ENCODE measurements at regions not wholly inside any gene's neighbourhood (a gene's known extent, or its start where the extent isn't known, plus 50 kb on each side); places are given as distances from the start of the nearest gene placed in this dataset.

DNA sequence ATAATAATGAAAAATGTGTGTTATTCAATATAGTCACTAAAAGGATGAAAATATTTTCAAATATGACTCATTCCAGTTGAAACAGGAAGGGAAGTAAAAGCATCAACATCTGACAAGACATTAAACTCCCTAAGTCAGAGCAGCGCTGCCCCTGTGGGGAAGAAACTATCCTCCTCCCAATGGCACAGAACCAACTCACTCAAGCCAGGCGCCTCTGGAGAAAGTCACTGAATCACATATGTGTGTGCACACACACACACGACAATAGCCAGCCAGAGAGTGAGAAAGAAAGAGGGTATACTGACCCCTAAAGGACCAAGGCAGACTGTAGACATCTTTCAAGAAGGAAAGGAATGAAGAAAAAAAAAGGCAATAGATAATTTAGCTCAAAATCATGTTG, 126.9 kb downstream of the SETD4 start:
- peak; percentile 87 to 95 (median 90) for DNase-seq

DNA sequence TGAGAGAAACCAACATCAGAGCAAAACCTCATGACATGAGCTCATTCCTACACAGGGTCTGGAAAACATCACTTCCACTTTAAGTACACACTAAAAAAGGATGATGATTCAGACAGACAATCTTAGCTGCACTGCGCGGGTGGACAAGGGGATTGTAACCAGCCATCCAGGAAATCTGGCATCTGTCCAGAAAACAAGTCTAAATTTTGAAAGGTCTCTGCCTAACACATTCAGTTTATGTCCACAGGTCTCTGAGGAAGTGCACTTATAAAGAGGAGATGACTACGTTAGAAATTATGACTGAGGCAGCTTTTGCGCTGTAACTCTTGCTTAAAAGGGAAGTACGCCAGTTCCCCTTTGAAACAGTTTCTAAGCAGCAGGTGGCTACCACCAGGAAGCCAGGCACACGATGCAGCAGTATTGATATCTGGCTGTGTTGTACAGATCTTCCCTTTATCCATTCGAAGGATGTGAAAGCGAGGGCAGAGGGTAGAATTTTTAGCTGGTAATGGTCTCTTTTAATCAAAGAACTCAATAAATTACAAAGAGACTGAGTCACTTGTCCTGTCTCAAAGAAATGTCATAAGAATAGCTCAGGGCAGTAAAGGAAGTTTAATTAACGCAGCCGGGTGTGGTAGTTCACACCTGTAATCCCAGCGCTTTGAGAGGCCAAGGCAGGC, 128.0 kb downstream of the SETD4 start:
- DNase-seq: peak; percentile 92 to 100 (median 98)

DNA sequence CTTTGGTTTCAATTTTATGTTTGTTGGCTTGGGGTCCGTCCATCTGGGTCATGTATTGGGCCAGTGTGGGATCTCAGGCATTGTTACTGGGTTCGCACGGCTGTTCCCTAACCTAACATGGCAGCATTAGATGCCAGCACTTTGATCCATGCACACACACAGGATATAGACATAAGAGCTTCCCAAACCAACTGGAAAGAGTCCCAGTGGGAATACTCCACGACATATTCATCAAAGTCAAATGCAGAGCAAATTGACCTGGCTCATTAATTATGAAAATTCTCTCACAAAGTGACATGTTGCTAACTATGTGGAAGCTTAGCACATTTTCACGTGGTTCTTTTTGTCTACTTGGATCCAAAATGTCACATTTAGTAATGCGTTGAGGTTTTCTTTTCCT, 130.4 kb downstream of the SETD4 start:
- no peak for DNase-seq

DNA sequence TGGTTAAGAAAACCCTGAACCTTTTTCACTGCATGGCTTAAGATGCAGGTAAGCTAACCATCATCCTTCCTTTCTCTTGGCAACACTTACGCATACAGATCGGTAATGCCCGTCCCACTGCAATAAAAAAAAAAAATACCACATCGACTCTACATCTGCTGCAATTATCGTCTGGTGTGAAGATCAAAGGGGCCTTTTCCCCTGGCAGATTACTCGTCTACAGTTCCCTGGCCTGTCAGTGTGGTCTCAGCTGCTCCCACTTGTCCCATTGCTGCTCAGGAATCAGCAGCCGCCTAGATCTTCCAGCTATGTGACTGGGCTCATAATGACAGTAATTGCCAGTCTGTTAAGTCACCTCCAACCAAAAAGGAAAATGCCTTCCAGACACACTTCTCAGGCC, 133.1 kb downstream of the SETD4 start:
- DNase-seq: no peak

DNA sequence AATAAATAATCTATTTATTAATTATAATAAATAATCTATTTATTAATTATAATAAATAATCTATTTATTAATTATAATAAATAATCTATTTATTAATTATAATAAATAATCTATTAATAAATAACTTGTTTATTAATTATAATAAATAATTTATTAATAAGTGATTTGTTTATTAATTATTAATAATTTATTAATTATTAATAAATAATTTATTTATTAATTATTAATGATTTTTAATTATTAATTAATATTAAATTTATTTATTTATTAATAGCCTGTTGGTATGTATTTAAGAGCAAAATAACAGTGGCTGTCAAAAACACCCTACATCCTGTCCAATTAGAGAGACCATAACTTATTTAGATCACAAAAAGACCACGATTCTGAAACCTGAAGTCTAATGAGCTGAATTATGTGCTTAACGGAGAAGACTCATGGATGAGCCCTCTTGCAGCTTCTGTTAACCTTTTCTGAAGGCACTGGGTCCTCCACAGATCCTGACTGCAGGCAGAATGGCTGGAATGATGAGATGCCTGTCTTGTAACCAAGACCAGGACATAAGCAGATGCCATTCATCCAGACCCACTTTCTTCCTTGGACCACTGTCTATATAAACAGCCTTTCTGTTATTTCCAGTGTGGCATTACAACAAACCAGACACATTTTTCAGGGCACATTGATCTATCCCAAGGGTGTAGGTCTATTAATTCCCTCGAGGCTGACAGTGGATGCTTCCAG, 134.2 kb downstream of the SETD4 start:
- no peak for DNase-seq

DNA sequence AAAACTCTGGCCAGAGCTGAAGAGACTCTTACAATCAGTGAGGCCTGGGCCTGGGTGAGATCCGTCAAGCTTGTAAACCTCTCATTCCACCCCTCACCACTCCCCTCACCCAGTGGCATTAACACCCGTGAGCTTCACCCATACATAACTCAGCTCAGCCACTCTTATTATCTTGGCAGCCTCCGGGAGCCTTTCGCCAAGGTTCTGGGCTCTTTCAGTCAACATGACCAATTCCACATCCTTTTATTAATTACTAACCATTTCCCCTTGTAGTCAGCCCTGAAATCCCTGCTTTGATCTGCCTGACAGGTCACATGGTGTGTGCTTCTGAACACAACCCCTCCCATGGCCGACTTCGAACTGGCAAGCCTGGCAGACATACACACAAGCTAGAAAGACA, 134.8 kb downstream of the SETD4 start:
- DNase-seq: peak; percentile 20 to 33 (median 30)

DNA sequence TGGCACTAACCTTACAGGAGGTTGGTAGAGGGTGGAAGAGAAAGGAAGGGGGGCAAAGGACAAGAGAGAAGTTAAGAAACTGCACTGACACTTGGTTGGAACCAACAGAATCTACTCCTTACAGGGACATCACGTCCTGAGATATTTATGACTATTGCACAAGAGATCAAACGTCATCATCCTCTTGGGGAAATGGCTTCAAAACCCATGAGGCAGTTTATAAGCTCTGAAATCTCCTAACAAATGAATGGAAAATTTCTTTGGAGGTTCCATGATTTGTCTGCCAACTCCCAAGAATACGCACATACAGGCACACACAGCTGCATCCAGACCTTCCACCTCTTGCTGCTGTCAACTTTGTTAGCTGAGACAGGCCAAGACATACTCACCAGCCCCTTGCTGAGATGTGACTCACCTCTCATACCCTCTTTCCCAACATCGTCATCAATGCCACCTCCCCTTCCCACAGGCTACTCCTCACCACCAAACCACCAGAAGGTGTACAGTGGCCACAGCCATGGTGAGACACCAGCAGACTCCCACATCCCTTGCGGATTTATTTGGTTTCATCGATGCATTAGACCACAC, 135.5 kb downstream of the SETD4 start:
- DNase-seq: peak; percentile 47 to 79 (median 61)

DNA sequence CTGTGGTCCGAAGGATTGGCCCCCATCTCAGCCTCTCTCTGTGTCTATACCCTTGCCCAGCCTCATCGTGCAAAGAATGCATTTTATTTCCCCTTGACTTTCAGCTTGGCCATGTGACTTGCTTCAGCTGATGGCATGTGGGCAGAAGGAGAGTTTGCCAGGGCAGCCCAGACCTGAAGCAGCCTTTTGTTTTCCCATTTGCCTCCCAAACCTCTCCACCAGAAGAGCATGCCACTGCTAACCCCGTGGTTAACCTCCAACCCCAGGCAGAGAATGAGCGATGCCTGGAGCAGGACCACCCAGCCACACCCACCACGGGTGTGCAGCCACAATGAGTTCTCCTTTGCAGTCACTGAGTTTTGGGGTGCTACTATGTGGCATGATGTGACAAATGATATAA, 136.4 kb downstream of the SETD4 start:
- no peak for DNase-seq

DNA sequence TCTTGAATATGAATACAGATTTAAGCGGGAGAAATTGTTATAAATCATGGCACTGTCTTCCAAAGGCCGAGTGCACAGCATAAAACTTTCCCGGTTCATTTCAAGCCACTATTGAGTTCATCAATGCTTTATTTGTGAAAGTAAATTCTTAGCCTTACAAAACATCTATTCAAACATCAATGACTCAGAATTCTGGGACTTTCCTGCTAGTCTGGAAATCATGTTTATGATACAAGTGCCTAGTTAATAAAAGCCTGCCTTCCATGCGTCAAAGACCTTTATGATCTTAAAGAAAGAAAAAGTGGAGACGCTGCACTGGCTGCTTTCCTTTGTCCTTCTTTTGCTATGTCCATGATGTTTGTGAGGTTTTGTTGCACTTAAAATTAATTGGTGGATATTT, 137.7 kb downstream of the SETD4 start:
- no peak for DNase-seq

DNA sequence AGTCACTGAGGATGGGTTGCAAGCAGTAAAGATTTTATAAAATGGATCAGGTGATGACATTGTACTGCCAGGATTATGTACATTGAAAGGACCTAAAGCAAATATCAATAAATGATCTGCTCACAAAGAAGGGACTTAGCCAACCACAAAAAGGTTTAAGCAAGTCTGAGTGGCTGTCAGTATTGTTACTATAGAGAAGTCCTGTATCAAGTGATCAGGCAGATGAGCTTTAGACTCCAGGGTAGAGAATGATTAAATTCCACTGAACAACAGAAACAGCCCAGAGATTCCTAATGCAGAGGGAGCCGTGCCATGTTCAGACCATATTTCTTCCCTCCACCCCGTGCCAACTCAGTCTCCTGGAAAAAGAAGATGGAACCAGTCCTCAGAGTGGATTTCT, 138.9 kb downstream of the SETD4 start:
- no peak for DNase-seq

DNA sequence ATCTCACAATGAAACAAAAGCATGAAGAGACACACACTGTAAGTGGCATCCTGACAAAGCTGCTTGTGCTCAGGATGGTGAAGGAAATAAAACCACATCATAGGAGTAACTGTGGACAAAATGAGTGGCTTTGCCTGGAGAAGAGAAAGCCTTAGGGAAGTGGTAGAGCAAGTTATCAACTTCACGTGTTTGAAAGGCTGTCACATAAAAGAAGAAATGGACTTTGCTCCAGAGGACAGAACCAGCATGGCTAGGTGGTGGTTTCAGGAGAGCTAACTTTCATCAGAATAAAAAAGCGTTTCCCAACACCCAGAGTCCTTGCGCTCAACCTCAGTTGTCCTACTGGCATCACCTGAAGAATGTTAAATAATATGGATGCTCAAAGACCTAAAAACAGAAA, 139.9 kb downstream of the SETD4 start:
- no peak for DNase-seq

DNA sequence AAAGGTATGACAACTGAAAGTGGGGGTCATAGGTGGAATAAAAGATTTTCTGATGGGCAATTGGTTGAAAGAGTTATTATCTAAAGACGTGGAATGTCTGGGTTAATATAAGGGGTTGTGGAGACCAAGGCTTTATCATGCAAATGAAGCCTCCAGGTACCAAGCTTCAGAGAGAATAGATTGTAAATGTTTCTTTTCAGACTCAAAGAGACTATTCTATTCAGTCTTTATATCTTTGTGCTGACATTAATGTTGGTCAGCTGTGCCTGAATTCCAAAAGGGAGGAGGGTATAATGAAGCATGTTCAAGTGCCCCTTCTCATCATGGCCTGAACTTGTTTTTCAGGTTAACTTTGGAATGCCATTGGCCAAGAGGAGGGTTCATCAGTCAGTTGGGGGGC, 145.3 kb downstream of the SETD4 start:
- DNase-seq: no peak

DNA sequence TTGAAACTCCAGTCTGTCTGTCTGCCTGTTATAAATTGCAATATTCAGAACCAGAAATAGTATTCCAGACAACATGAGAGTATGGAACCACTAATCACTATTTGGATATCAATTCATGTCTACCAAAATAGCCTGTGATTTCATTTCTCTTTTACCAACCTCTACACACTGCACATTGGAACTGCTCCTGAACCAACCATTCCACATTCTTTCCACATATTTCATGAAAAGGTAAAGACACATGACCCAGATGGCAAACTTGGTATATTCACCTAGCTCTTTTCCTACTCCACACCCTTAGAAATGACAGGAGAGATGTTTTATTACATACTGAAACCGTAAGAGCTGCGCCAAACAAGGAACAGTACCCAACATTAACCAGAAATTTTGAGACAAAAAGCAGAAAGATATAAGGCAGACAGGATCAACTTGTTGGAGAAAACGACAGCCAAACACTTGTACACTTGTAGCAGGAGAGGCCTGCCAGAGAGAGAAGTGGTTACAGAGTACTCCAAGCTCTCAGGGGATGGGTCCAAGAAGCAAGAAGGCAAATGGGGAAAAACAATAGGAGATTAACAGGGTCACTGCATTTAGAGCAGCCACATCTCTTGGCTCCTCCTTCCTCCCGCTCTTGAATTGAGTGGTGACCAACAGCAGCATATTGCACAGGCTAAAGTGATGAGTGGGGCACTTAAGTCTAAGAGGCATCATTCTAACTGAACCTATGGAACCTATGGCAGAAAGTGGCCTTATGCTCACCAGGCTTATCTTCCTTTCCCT, 148.7 kb downstream of the SETD4 start:
- DNase-seq: no peak

DNA sequence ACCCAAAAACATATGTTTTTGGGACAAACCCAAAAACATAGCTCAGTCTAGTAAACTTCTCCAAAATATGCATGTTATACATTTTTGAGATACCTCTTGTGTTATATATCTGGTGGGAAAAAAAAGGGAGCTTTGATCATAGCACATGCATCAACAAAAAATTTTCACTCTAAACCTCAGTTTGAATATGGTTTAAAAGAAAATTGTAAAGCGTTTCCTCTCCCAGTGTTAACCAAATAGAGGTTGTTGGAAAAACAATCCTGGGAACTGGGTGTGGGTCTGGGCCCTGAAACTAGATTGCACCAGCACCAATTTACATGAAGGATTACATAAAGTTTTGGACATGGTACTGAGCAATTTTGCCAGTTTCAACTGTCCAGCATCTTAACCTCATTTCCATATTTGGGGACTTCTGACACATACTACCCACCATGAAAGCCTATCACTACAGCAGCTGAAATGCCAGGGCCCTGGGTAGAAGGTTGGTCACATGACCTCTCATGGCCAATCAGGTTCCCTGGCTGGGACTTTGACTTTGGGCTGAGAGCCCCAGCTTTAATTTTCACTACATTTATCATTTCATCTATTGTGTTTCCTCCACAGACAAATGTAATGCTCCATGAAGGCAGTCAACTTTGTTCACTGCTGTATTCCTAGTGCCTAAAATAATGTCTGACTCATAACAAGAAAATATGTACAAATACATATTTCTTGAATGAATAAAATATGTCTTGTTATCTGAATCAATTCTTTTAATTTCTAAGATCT, 150.7 kb downstream of the SETD4 start:
- DNase-seq: no peak

DNA sequence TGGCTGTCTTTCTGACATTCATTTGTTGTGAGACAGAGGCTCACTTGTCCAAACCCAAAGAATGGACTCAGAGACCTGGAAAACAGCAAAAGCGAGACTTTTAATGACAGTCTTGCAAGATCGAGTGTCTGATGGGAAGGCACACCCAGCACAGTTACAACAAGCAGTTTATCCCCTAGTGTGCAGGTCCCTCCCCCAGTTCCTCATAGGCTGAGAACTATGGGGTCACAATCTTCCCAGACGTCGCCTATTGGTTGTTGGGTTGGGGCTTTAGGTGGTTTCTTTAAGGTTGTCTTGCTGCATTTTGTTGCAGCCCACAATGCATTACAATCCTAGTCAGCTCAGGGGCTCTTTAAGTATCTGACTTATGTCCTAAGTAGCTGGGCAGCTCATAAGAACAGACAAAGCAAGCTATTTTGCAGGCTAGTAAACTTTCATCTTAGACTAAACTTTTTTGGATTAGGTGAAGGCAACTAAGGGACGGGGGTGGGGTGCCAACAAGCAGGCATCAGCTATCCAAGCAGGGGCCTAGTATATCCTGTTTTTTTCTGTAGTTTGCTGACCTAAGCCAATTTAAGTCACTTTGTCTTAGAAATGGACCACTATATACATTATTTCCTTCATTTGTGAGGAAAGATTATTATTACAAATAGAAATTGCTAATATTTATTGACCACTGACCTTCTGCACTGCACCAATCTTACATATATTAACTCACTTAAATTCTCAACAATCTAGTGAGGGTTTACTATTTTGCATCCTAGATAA, 151.8 kb downstream of the SETD4 start:
- no peak for DNase-seq

DNA sequence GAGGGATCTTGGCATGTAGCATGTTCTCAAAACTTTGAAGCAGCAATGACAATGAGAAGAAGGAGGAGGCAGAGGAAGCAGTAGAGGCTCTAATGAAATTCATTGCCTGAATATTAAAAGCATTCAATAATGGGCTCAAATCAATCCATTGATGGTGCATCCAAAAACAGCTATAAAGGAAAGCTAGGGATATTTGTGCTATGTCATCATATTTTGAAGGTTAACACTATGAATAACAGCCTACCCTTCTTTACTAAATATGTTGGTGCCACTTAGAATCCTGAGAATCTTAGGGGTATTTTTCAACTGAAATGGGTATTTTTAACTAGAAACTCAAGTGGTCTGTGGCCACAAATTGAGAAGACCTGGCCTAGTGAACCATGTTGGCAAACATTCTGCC, 153.7 kb downstream of the SETD4 start:
- no peak for DNase-seq

DNA sequence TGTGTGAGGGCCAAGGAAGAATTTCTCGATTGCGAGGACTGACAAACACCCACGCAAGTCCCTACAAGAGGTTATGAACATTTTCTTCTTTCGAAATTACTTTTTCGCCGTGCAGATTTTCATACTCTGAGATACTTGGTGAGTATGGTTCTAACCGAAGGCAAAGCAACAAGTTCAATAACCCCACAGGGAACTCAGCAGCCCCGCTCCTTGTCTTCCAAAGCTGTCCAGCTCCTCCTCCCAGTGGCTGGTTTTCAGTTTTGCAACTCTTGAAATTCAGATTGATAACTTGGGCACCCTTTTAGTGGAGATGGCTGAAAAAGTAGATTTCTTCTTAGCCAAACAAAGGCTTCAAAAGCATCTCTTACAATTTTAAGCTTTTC, 154.4 kb downstream of the SETD4 start:
- peak in 2 of 4 experiments; percentile 8 to 16 for DNase-seq

DNA sequence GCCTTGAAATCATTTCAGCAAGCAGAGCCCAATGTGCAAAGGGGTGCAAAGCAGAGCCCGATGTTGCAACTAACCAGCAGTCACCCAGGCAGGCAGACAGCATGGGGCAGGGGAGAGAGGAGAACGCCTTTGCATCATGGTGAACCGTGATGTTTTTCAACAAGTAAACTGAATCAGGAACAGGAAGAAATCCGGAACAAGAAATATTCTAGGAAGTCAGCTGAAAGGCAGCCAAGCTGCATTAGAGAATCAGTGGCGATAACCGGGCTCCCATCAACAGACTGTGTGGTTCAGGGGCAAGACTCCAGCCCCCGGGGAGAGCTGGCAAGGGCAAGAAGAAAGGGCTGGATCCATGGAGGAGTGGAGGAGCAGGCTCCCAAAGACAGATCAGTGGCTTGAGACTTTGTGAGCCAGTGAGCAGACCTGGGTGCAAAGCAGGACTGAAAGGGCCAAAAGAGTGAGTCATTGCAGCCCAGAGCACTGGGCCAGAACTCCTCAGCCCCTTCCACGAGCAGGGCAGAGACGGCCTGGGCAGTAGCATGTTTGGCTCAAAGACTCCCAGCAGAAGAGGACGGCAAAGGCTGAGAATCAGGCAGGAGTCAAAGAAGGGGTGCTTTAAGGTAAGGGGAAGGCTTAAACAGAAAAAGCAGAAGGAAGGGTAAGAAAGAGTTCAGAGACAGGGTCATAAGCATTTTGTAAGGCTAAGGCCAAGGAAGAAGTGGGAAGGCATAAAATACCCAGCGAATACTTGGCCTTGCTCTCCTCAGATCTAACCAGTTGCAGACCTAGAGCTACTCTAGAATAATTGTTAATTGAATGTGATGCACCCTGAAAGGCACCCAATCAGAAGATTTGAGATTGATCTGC, 155.0 kb downstream of the SETD4 start:
- peak; percentile 50 to 76 (median 66) for DNase-seq

DNA sequence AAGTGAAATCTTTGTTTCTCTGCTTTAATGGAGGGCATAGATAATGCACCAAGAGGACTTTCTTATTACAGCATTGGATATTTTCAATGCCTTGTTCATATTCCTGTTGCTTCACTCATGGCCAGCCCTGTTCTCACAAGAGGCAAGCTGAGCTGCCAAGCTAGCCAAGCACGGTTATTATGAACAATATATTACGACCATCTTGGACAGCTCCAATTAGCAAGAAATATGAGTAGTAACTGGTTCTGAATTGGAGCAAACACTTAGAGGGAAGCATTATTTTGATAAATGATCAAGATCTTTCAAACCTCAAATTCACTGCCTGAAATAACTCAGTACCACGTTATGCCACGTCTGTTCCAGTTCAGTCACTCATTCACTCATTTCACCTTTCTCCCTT, 159.8 kb downstream of the SETD4 start:
- DNase-seq: no peak

DNA sequence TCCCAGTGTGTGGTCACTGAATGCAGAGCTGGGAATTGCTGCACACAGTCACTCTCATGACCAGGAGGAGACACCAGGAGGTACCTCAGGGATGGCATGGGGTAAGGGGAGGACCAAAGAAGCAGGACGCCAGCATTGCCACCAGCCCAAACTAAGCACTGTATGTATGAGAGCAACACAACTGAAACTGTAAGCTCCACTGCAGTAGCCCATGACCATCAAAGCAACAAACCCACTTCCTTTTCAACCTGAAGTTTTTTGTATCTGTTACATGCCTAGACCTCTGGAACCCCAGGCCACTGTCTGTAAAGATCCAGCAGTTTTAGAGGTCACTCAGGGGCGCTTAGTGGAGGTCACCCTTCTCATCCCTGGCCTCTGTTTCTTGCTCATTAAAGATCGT, 164.3 kb downstream of the SETD4 start:
- DNase-seq: no peak

DNA sequence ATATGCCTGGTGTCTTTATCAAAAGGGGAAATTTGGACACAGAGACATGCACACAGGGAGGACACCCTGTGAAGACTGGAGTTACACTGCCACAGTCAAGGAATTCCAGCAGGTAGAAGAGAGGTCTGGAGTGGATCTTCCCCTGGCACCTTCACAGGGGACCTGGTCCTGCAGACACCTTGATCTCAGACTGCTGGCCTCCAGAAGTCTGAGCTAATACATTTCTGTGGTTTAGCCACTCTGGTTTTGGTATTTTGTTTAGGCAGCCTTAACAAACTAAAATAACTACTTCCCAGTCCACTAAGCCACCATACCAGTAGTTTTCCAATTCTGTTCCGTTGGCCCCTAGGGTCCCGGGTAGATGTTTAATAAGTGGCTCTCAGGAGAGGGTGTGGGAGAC, 164.7 kb downstream of the SETD4 start:
- DNase-seq: no peak
